Hepatocyte (in vitro differentiated cells): ENCODE measurements at regions not wholly inside any gene's neighbourhood (a gene's known extent, or its start where the extent isn't known, plus 50 kb on each side); places are given as distances from the start of the nearest gene placed in this dataset.

Experiments
- DNase-seq: peaks from one replicate; pipeline ENCODE4 v3.0.0-alpha.2; 2016; ENCODE audit warnings: low spot score
- H2AFZ ChIP-seq: fragments of 200-600 bp; sonication (generic); 2 replicates; pipeline ENCODE4 v1.6.0; 2016; ENCODE audit warnings: antibody characterized with exemption, mild to moderate bottlenecking
- H3K27ac ChIP-seq: fragments of 200-600 bp; sonication (generic); 2 replicates; pipeline ENCODE4 v1.5.1; 2016; ENCODE audit warnings: mild to moderate bottlenecking
- H3K27me3 ChIP-seq: fragments of 200-600 bp; sonication (generic); 2 replicates; pipeline ENCODE4 v1.6.1; 2016
- H3K36me3 ChIP-seq: fragments of 200-600 bp; sonication (generic); replicated peaks from 2 replicates; pipeline ENCODE4 v1.5.1; 2016; ENCODE audit warnings: low read depth; ENCODE audit not compliant: insufficient read depth
- H3K4me1 ChIP-seq: fragments of 200-600 bp; sonication (generic); 2 replicates; pipeline ENCODE4 v1.5.1; 2016; ENCODE audit warnings: mild to moderate bottlenecking, moderate library complexity; ENCODE audit not compliant: insufficient read depth
- H3K4me2 ChIP-seq: fragments of 200-600 bp; sonication (generic); 2 replicates; pipeline ENCODE4 v1.6.0; 2016
- H3K4me3 ChIP-seq: fragments of 200-600 bp; sonication (generic); 2 replicates; pipeline ENCODE4 v1.5.1; 2016; ENCODE audit warnings: mild to moderate bottlenecking
- H3K79me2 ChIP-seq: fragments of 200-600 bp; sonication (generic); 2 replicates; pipeline ENCODE4 v1.6.0; 2017; ENCODE audit warnings: mild to moderate bottlenecking
- H3K9me2 ChIP-seq: fragments of 200-600 bp; sonication (generic); replicated peaks from 2 replicates; pipeline ENCODE4 v1.6.0; 2017; ENCODE audit warnings: mild to moderate bottlenecking; ENCODE audit not compliant: insufficient read depth
- H3K9me3 ChIP-seq: fragments of 200-600 bp; sonication (generic); 2 replicates; pipeline ENCODE4 v1.5.1; 2016; ENCODE audit warnings: low read depth, mild to moderate bottlenecking
- H4K20me1 ChIP-seq: fragments of 200-600 bp; sonication (generic); 2 replicates; pipeline ENCODE4 v1.6.0; 2016; ENCODE audit warnings: mild to moderate bottlenecking; ENCODE audit not compliant: insufficient read depth, poor library complexity, severe bottlenecking
- CTCF ChIP-seq: fragments of 200-600 bp; sonication (generic); IDR thresholded peaks from 2 replicates; pipeline ENCODE4 v1.5.1; 2016; ENCODE audit warnings: antibody characterized with exemption, mild to moderate bottlenecking; ENCODE audit not compliant: poor library complexity
- EZH2 ChIP-seq: fragments of 200-600 bp; sonication (generic); IDR thresholded peaks from 2 replicates; pipeline ENCODE4 v1.6.1; 2016; ENCODE audit warnings: antibody characterized with exemption, mild to moderate bottlenecking, borderline replicate concordance
- EZH2phosphoT487 ChIP-seq: fragments of 200-600 bp; sonication (generic); IDR thresholded peaks from one replicate; pipeline ENCODE4 v1.6.1; 2018; ENCODE audit warnings: antibody characterized with exemption, mild to moderate bottlenecking, low read depth, moderate library complexity; ENCODE audit not compliant: unreplicated experiment, severe bottlenecking
- WGBS: methylation state at CpG from one replicate; pipeline ENCODE4 v1.1.6; 2016; ENCODE audit warnings: low lambda C conversion rate; ENCODE audit errors: missing lambda C conversion rate; 5-methylcytosine and 5-hydroxymethylcytosine counted together

- Histone ChIP-seq H3K9me2 (no peaks in the 10 kb centered on the region), H4K20me1 (no peaks in the 10 kb centered on the region), H3K4me1 (no peaks in the 10 kb centered on the region), H3K36me3 (no peaks in the 10 kb centered on the region), H3K9me3 (no peaks in the 10 kb centered on the region), H3K27me3 (no peaks in the 10 kb centered on the region), H3K4me3 (no peak overlapping the region), H3K79me2 (no peaks in the 10 kb centered on the region), H2AFZ (no peak overlapping the region), H3K4me2 (no peak overlapping the region), H3K27ac (no peak overlapping the region)
- no peak for TF ChIP-seq CTCF
- TF ChIP-seq EZH2 = no peak
- peak; percentile 80 for TF ChIP-seq EZH2phosphoT487
- WGBS = 65% methylated on average over 12 of the region's 12 CpGs
- DNase-seq = no peak
These were observed 138.8 kb downstream of the DKK1 start for GRCh38 chr10:52452600-52453493.

- Histone ChIP-seq H3K79me2 (no peaks in the 10 kb centered on the region), H3K4me2 (no peak overlapping the region), H3K9me3 (no peaks in the 10 kb centered on the region), H2AFZ (no peak overlapping the region), H3K27me3 (no peaks in the 10 kb centered on the region), H3K4me3 (no peak overlapping the region), H3K27ac (no peak overlapping the region), H4K20me1 (no peaks in the 10 kb centered on the region), H3K9me2 (no peaks in the 10 kb centered on the region), H3K4me1 (no peaks in the 10 kb centered on the region), H3K36me3 (no peaks in the 10 kb centered on the region)
- DNase-seq = no peak
- no peak for TF ChIP-seq CTCF
- TF ChIP-seq EZH2phosphoT487 = no peak
- no peak for TF ChIP-seq EZH2
- WGBS = 98% methylated on average over 1 of the region's 1 CpG
These were observed 139.4 kb downstream of the DKK1 start for GRCh38 chr10:52453501-52453900.

- H3K27ac ChIP-seq = no peak overlapping the region
- no peaks in the 10 kb centered on the region for H3K9me3 ChIP-seq
- TF ChIP-seq CTCF = no peak
- TF ChIP-seq EZH2phosphoT487 = no peak
- no peak for TF ChIP-seq EZH2
- H3K27me3 ChIP-seq = no peaks in the 10 kb centered on the region
- H3K79me2 ChIP-seq = no peaks in the 10 kb centered on the region
- no peak overlapping the region for H2AFZ ChIP-seq
- no peaks in the 10 kb centered on the region for H3K36me3 ChIP-seq
- H3K4me2 ChIP-seq = no peak overlapping the region
- H3K9me2 ChIP-seq = no peaks in the 10 kb centered on the region
- 86% methylated on average over 3 of the region's 3 CpGs for WGBS
- H4K20me1 ChIP-seq = no peaks in the 10 kb centered on the region
- no peak overlapping the region for H3K4me3 ChIP-seq
- DNase-seq = no peak
- no peaks in the 10 kb centered on the region for H3K4me1 ChIP-seq
These were observed 140.4 kb downstream of the DKK1 start for GRCh38 chr10:52454491-52454890.
